ENCODE measurements at regions not wholly inside any gene's neighbourhood (a gene's known extent, or its start where the extent isn't known, plus 50 kb on each side); places are given as distances from the start of the nearest gene placed in this dataset.
"Not testable (repeated sequence)": the region's sequence is repeated elsewhere in the genome, so short reads cannot be mapped to it uniquely, and the experiment has no call there.

DNA sequence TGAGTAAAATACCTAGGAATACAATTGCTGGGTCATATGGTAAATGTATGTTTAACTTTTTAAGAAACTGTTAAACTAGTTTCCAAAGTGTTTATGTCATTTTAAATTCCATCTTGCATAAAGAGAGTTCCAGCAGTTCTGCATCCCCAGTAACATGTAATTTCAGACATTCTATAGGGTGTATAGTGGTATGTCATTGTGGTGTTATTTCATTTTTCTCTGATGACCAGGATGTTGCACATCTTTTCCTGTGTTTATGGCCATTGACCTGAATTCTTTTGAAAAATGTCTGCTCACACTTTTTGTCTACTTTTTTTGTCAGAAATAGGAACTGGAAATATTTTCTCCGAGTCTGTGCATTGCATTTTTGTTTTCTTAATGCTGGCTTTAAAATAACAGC is 128.9 kb downstream of the TMEM200A start:
- H3K27me3 ChIP-seq: no peaks in the 10 kb centered on the region
- no peaks in the 10 kb centered on the region for H3K36me3 ChIP-seq
- H3K4me3 ChIP-seq: no peak overlapping the region
- H3K4me1 ChIP-seq (ENCODE audit: low read depth): no peaks in the 10 kb centered on the region
- no peak for DNase-seq (ENCODE audit: low read depth in 1 of 2, low spot score in 1 of 2)
- no peak overlapping the region for H3K27ac ChIP-seq
- TF ChIP-seq, protein P1, sequence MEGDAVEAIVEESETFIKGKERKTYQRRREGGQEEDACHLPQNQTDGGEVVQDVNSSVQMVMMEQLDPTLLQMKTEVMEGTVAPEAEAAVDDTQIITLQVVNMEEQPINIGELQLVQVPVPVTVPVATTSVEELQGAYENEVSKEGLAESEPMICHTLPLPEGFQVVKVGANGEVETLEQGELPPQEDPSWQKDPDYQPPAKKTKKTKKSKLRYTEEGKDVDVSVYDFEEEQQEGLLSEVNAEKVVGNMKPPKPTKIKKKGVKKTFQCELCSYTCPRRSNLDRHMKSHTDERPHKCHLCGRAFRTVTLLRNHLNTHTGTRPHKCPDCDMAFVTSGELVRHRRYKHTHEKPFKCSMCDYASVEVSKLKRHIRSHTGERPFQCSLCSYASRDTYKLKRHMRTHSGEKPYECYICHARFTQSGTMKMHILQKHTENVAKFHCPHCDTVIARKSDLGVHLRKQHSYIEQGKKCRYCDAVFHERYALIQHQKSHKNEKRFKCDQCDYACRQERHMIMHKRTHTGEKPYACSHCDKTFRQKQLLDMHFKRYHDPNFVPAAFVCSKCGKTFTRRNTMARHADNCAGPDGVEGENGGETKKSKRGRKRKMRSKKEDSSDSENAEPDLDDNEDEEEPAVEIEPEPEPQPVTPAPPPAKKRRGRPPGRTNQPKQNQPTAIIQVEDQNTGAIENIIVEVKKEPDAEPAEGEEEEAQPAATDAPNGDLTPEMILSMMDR (IDR thresholded peaks at IDR 0.05; ENCODE audit: low read depth, low read length): no peak
- no peaks in the 10 kb centered on the region for H3K9me3 ChIP-seq (ENCODE audit: low read depth)

DNA sequence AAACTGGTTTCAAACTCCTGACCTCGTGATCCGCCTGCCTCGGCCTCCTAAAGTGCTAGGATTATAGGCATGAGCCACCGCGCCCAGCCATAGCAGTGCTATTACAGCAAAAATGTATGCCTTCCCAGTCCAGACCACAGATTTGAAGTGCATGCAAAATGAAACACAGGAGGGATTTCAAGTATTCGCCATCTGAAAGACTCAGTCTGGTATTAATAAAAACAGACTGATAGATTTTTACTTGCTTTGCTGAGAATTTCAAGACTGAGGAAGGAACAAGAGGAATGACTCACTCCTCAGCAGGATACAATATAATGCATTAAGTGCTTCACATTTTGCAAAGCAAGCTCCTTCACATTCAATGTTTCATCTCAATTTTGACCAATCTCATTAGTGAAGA is 134.9 kb downstream of the TMEM200A start:
- DNase-seq (ENCODE audit: low read depth in 1 of 2, low spot score in 1 of 2): peak in 1 of 2 donors; percentile 13
- no peaks in the 10 kb centered on the region for H3K9me3 ChIP-seq (ENCODE audit: low read depth)
- H3K4me1 ChIP-seq (ENCODE audit: low read depth): no peaks in the 10 kb centered on the region
- TF ChIP-seq, protein P1 (IDR thresholded peaks at IDR 0.05; ENCODE audit: low read depth, low read length): no peak
- no peak overlapping the region for H3K27ac ChIP-seq
- no peaks in the 10 kb centered on the region for H3K36me3 ChIP-seq
- no peaks in the 10 kb centered on the region for H3K27me3 ChIP-seq
- no peak overlapping the region for H3K4me3 ChIP-seq

DNA sequence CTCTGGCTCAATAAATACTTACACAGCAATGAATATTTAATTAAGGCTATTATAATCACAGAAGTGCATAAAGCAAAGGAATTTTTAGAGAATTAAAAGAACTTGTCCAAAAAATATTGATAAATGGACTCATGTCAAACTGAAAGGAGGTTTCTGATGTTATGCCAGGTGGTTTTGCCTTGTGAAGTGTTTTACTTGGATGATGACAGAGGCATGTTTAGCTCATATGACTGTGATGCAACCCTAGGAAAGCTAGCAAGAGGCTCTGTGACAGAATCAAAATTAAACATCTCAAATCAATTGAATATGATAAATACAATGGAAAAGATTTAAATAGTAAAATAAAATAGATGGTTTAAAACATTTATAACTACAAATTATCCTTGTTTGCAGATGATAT is 137.3 kb downstream of the TMEM200A start:
- peak in 1 of 2 donors; percentile 63 for DNase-seq (ENCODE audit: low read depth in 1 of 2, low spot score in 1 of 2)
- TF ChIP-seq, protein P1 (IDR thresholded peaks at IDR 0.05; ENCODE audit: low read depth, low read length): no peak
- no peak overlapping the region for H3K27ac ChIP-seq
- no peaks in the 10 kb centered on the region for H3K9me3 ChIP-seq (ENCODE audit: low read depth)
- H3K27me3 ChIP-seq: no peaks in the 10 kb centered on the region
- no peaks in the 10 kb centered on the region for H3K36me3 ChIP-seq
- no peak overlapping the region for H3K4me3 ChIP-seq
- H3K4me1 ChIP-seq (ENCODE audit: low read depth): no peaks in the 10 kb centered on the region

DNA sequence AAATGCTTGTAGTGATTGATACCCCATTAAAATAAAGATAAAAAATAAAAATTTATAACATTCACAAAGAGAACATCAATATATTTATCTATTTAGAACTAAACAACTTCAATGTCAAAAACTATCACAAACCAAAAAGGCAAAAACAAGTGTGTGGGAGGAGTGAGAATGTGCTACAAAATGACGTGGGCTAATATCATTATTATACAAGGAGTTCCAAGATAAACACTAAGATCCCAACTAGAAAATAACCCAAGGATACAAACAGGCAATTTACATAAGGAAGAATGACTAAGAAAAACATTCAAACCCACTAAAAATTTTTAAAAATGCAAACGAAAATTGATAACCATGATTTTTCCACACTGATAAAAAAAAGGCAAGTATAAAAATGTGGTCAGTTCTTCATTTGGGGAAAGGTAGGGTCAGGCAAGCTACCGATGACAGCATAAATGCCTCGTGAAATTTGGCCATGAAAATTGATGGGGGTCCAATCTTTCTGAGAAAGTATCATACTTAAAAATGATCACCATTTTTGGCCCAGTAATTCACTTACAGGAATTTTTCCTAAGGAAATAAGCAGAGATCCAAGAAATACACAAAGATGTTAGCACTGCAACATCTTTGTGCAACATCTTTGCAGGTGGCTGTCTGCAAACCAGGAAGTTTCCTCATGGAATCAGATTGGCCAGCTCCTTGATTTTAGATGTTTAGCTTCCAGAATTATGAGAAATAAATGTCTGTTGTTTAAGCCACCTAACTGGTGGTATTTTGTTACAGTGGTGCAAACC is 140.2 kb downstream of the TMEM200A start:
- Histone ChIP-seq H3K9me3 (ENCODE audit: low read depth) (no peaks in the 10 kb centered on the region), H3K27me3 (no peaks in the 10 kb centered on the region), H3K36me3 (no peaks in the 10 kb centered on the region), H3K27ac (no peak overlapping the region), H3K4me1 (ENCODE audit: low read depth) (no peaks in the 10 kb centered on the region), H3K4me3 (no peak overlapping the region)
- TF ChIP-seq, protein P1 (IDR thresholded peaks at IDR 0.05; ENCODE audit: low read depth, low read length): no peak
- no peak for DNase-seq (ENCODE audit: low read depth in 1 of 2, low spot score in 1 of 2)

DNA sequence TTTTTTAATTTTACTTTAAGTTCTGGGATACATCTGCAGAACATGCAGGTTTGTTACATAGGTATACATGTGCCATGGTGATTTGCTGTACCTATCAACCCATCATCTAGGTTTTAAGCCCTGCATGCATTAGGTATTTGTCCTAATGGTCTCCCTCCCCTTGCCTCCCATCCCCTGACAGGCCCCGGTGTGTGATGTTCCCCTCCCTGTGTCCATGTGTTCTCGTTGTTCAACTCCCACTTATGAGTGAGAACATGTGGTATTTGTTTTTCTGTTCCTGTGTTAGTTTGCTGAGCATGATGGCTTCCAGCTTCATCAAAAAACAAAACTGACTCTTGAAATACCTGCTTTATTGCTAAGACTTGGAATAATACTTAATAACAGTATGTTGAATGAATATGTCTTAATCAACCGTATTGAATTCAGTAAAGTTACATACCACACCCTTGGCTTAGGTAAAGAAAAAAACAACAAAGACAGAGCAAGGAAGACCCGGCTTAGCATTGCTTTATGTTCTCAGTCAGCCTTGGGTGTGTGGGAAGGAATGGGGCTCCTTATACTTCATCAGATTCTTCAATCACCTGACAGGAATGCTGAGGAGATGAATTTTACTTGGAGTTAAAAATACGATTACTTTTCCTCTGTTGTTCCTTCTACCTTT is 141.3 kb downstream of the TMEM200A start:
- not testable (repeated sequence) for H3K27ac ChIP-seq; H3K36me3 ChIP-seq; H3K4me1 ChIP-seq (ENCODE audit: low read depth); DNase-seq (ENCODE audit: low read depth in 1 of 2, low spot score in 1 of 2); H3K9me3 ChIP-seq (ENCODE audit: low read depth); H3K27me3 ChIP-seq; H3K4me3 ChIP-seq

DNA sequence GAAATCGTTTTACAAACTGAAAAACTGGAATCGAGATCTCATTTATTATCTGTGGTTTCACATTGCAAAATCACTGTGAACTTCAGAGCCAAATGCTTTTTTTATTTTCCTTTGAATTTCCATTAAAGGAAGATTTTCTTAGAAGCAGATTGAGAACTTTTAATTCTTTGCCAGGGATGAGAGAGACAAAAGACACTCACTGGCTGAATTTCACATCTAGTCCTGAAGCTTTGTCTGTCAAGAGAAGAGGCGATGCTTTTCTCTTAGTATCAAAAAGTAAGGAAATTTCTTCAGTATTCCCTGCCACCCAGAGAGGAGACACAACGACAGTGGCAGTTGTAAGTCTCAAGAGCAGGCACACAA is 141.8 kb downstream of the TMEM200A start:
- Histone ChIP-seq H3K4me3 (no peak overlapping the region), H3K9me3 (ENCODE audit: low read depth) (no peaks in the 10 kb centered on the region), H3K4me1 (ENCODE audit: low read depth) (no peaks in the 10 kb centered on the region), H3K27me3 (no peaks in the 10 kb centered on the region), H3K27ac (no peak overlapping the region), H3K36me3 (no peaks in the 10 kb centered on the region)
- no peak for DNase-seq (ENCODE audit: low read depth in 1 of 2, low spot score in 1 of 2)
- TF ChIP-seq, protein P1 (IDR thresholded peaks at IDR 0.05; ENCODE audit: low read depth, low read length): no peak
